H1 (cell line): ENCODE measurements at regions not wholly inside any gene's neighbourhood (a gene's known extent, or its start where the extent isn't known, plus 50 kb on each side); places are given as distances from the start of the nearest gene placed in this dataset.

ENCODE experiments used
- CTCF ChIA-PET: fragments of 300-600 bp; sonication (Branson Sonifier 250); formaldehyde crosslinking; loops from one replicate; lab custom pipeline; 2021; ENCODE audit not compliant: partially characterized antibody; lab: Charles Lee
- POLR2A ChIA-PET: fragments of 300-600 bp; sonication (Branson Sonifier 250); formaldehyde crosslinking; loops from one replicate; lab custom pipeline; 2021; ENCODE audit warnings: inconsistent platforms; ENCODE audit not compliant: partially characterized antibody; lab: Charles Lee
- DNase-seq, 2 experiments: peaks; one replicate each; pipeline versions ENCODE4 v3.0.0 to v3.0.0-alpha.2; 2010 to 2022; ENCODE audit warnings: low spot score in 2 of 2, low read depth in 1 of 2, mixed read lengths in 1 of 2
- FAIRE-seq: peaks from 2 replicates; lab custom pipeline; 2011; peaks lifted over from hg19 to GRCh38; lab: Jason Lieb, UNC
- H2AFZ ChIP-seq: 2 replicates; pipeline ENCODE4 v1.8.1; 2012; ENCODE audit warnings: low read length, inconsistent platforms
- H2AK5ac ChIP-seq: 2 replicates; pipeline ENCODE4 v1.6.1; 2013; ENCODE audit warnings: low read depth, low read length
- H2BK120ac ChIP-seq: replicated peaks from 2 replicates; pipeline ENCODE3; 2013; ENCODE audit warnings: low read depth, low read length, inconsistent platforms
- H2BK12ac ChIP-seq: 2 replicates; pipeline ENCODE4 v1.6.1; 2013; ENCODE audit warnings: low read depth, low read length
- H2BK15ac ChIP-seq: 2 replicates; pipeline ENCODE4 v1.6.1; 2013; ENCODE audit warnings: low read length
- H2BK20ac ChIP-seq: 2 replicates; pipeline ENCODE4 v1.6.1; 2013; ENCODE audit warnings: low read length
- H2BK5ac ChIP-seq: 2 replicates; pipeline ENCODE4 v1.6.1; 2013; ENCODE audit warnings: low read depth, low read length
- H3K14ac ChIP-seq: 2 replicates; pipeline ENCODE4 v1.6.1; 2013; ENCODE audit warnings: inconsistent platforms; ENCODE audit not compliant: insufficient read length
- H3K18ac ChIP-seq: 2 replicates; pipeline ENCODE4 v1.6.1; 2013; ENCODE audit warnings: low read length; ENCODE audit errors: extremely low read depth
- H3K23ac ChIP-seq: 2 replicates; pipeline ENCODE4 v1.6.1; 2013; ENCODE audit warnings: inconsistent platforms; ENCODE audit not compliant: insufficient read length
- H3K23me2 ChIP-seq: 2 replicates; pipeline ENCODE4 v1.6.1; 2013; ENCODE audit warnings: low read depth, low read length
- H3K27ac ChIP-seq: 2 replicates; pipeline ENCODE4 v1.6.1; 2011; ENCODE audit warnings: low read depth, low read length, inconsistent platforms
- H3K27me3 ChIP-seq, 4 experiments: replicated peaks in 1 of 4; 1 replicate in 1 of 4; 2 replicates in 3 of 4; pipeline versions ENCODE4 v1.6.1 to v1.8.1; 2011 to 2013; ENCODE audit warnings: low read length in 3 of 4, mild to moderate bottlenecking in 3 of 4, inconsistent platforms in 2 of 4, mixed read lengths in 2 of 4, moderate library complexity in 1 of 4; ENCODE audit not compliant: control insufficient read depth in 3 of 4, insufficient read depth in 3 of 4; ENCODE audit errors: extremely low read depth in 1 of 4
- H3K36me3 ChIP-seq, 4 experiments: 2 replicates each; pipeline versions ENCODE4 v1.6.1 to v1.8.1; 2011 to 2013; ENCODE audit warnings: mild to moderate bottlenecking in 4 of 4, low read length in 3 of 4, moderate library complexity in 2 of 4, control low read depth in 1 of 4, inconsistent platforms in 1 of 4; ENCODE audit not compliant: insufficient read depth in 4 of 4, control insufficient read depth in 2 of 4
- H3K4ac ChIP-seq: replicated peaks from 2 replicates; pipeline ENCODE3; 2013; ENCODE audit warnings: low read length, low read depth, mixed read lengths, inconsistent platforms; ENCODE audit not compliant: insufficient read length
- H3K4me1 ChIP-seq, 4 experiments: replicated peaks in 1 of 4; 1 replicate in 1 of 4; 2 replicates in 3 of 4; pipeline versions ENCODE4 v1.6.1 to v1.8.1; 2011 to 2013; ENCODE audit warnings: low read length in 3 of 4, inconsistent platforms in 2 of 4, mixed read lengths in 1 of 4; ENCODE audit not compliant: insufficient read depth in 4 of 4, control insufficient read depth in 3 of 4
- H3K4me2 ChIP-seq, 2 experiments: 2 replicates each; pipeline versions ENCODE4 v1.6.1 to v1.8.1; 2011 to 2013; ENCODE audit warnings: low read depth in 2 of 2, low read length in 2 of 2, control low read depth in 1 of 2, inconsistent platforms in 1 of 2, mild to moderate bottlenecking in 1 of 2; ENCODE audit not compliant: insufficient read depth in 1 of 2
- H3K4me3 ChIP-seq, 4 experiments: fragments of 200-600, 300-600 bp in 1 of 4; sonication (generic), shearing (Covaris generic), sonication (Bioruptor Twin) in 1 of 4; 2 replicates each; pipeline versions ENCODE4 v1.5.1 to v1.8.1; 2011 to 2016; ENCODE audit warnings: low read length in 4 of 4, low read depth in 3 of 4, control low read depth in 2 of 4, inconsistent platforms in 2 of 4, mild to moderate bottlenecking in 2 of 4, mixed read lengths in 1 of 4, moderate library complexity in 1 of 4; ENCODE audit not compliant: insufficient read depth in 2 of 4; ENCODE audit errors: extremely low read depth in 1 of 4
- H3K56ac ChIP-seq: replicated peaks from 2 replicates; pipeline ENCODE3; 2013; ENCODE audit warnings: low read depth, mild to moderate bottlenecking, mixed read lengths, low read length, inconsistent platforms; ENCODE audit not compliant: insufficient read length
- H3K79me1 ChIP-seq: 2 replicates; pipeline ENCODE4 v1.6.1; 2013; ENCODE audit warnings: low read depth, low read length, control low read depth
- H3K79me2 ChIP-seq, 2 experiments: 2 replicates each; pipeline versions ENCODE4 v1.6.1 to v1.8.1; 2012 to 2013; ENCODE audit warnings: low read length in 2 of 2, mild to moderate bottlenecking in 2 of 2, inconsistent platforms in 1 of 2; ENCODE audit not compliant: insufficient read depth in 2 of 2, control insufficient read depth in 1 of 2
- H3K9ac ChIP-seq, 4 experiments: replicated peaks in 1 of 4; 1 replicate in 1 of 4; 2 replicates in 3 of 4; pipeline versions ENCODE4 v1.6.1 to v1.8.1; 2011 to 2013; ENCODE audit warnings: low read depth in 3 of 4, low read length in 3 of 4, control low read depth in 2 of 4, mild to moderate bottlenecking in 2 of 4, moderate library complexity in 2 of 4, inconsistent platforms in 1 of 4; ENCODE audit errors: extremely low read depth in 1 of 4
- H3K9me3 ChIP-seq, 2 experiments: 2 replicates each; pipeline versions ENCODE4 v1.6.1 to v1.8.1; 2012 to 2013; ENCODE audit warnings: mild to moderate bottlenecking in 2 of 2, moderate library complexity in 2 of 2, control low read depth in 1 of 2, inconsistent platforms in 1 of 2, low read depth in 1 of 2, low read length in 1 of 2, mixed read lengths in 1 of 2; ENCODE audit not compliant: insufficient read depth in 2 of 2
- H4K20me1 ChIP-seq, 2 experiments: replicated peaks in 1 of 2; 2 replicates each; pipeline versions ENCODE3 to v1.8.1; 2011 to 2013; ENCODE audit warnings: inconsistent platforms in 2 of 2, low read length in 2 of 2, mild to moderate bottlenecking in 1 of 2; ENCODE audit not compliant: insufficient read depth in 2 of 2, control insufficient read depth in 1 of 2
- H4K5ac ChIP-seq: 2 replicates; pipeline ENCODE4 v1.6.1; 2013; ENCODE audit warnings: low read length, low read depth, mixed read lengths, inconsistent platforms; ENCODE audit not compliant: insufficient read length
- H4K8ac ChIP-seq: 2 replicates; pipeline ENCODE4 v1.8.0; 2013; ENCODE audit warnings: mild to moderate bottlenecking, moderate library complexity, low read length, inconsistent platforms; ENCODE audit not compliant: insufficient read depth; ENCODE audit errors: extremely low read depth
- H4K91ac ChIP-seq: replicated peaks from 2 replicates; pipeline ENCODE3; 2013; ENCODE audit warnings: low read length, mixed read lengths, inconsistent platforms; ENCODE audit not compliant: insufficient read length
- CEBPB ChIP-seq: IDR thresholded peaks from 2 replicates; pipeline ENCODE4 v1.6.1; 2012; ENCODE audit warnings: low read depth, low read length
- CHD1 ChIP-seq: IDR thresholded peaks from 2 replicates; pipeline ENCODE4 v1.6.1; 2012; ENCODE audit warnings: low read depth, low read length, improper control_type of control experiment
- EZH2 ChIP-seq: fragments of 200-600 bp; sonication (generic); IDR thresholded peaks from 2 replicates; pipeline ENCODE4 v1.7.1; 2012; ENCODE audit warnings: low read depth, mild to moderate bottlenecking, moderate library complexity, low read length, inconsistent platforms; ENCODE audit not compliant: severe bottlenecking
- HDAC6 ChIP-seq: IDR thresholded peaks from one replicate; pipeline ENCODE4 v1.7.1; 2012; ENCODE audit warnings: low read depth, mild to moderate bottlenecking, inconsistent platforms, low read length, moderate library complexity
- POLR2A ChIP-seq, 2 experiments: IDR thresholded peaks; 1 replicate in 1 of 2; 2 replicates in 1 of 2; pipeline ENCODE4 v1.6.1; 2011; ENCODE audit warnings: low read depth in 2 of 2, low read length in 2 of 2, mild to moderate bottlenecking in 2 of 2; ENCODE audit errors: control extremely low read depth in 1 of 2
- SAP30 ChIP-seq: fragments of 300-600 bp; sonication (generic); IDR thresholded peaks from 2 replicates; pipeline ENCODE4 v1.7.1; 2012; ENCODE audit warnings: low read length, moderate library complexity, mild to moderate bottlenecking, inconsistent platforms; ENCODE audit not compliant: insufficient read depth, insufficient replicate concordance
- ZNF274 ChIP-seq: IDR thresholded peaks from 2 replicates; pipeline ENCODE4 v1.7.0; 2012; ENCODE audit warnings: low read length, borderline replicate concordance; ENCODE audit errors: extremely low read depth
- WGBS, 2 experiments: shearing (Covaris generic) in 1 of 2; methylation state at CpG; one replicate each; pipeline versions ENCODE4 v1.1.6 to v1.1.7; 2013 to 2015; ENCODE audit warnings: low lambda C conversion rate in 2 of 2, mixed read lengths in 2 of 2, inconsistent platforms in 1 of 2, low coverage in 1 of 2, missing lambda C conversion rate in 1 of 2; ENCODE audit not compliant: insufficient replicate concordance in 2 of 2, insufficient coverage in 1 of 2, insufficient read length in 1 of 2; ENCODE audit errors: extremely low coverage in 1 of 2, missing lambda C conversion rate in 1 of 2; 5-methylcytosine and 5-hydroxymethylcytosine counted together
- TF ChIP-seq, protein P1 (sequence below), 3 experiments: IDR thresholded peaks; 1 replicate in 2 of 3; 2 replicates in 1 of 3; pipeline versions ENCODE4 v1.5.1 to v1.6.1; 2011; ENCODE audit warnings: low read length in 3 of 3, mild to moderate bottlenecking in 3 of 3, inconsistent platforms in 2 of 3, low read depth in 1 of 3, moderate library complexity in 1 of 3; ENCODE audit not compliant: insufficient read depth in 1 of 3; ENCODE audit errors: control extremely low read depth in 1 of 3
- TF ChIP-seq, protein P2 (sequence below): IDR thresholded peaks from 2 replicates; pipeline ENCODE4 v1.6.1; 2011; ENCODE audit warnings: low read depth, mild to moderate bottlenecking, low read length; ENCODE audit not compliant: insufficient read depth

DNA sequence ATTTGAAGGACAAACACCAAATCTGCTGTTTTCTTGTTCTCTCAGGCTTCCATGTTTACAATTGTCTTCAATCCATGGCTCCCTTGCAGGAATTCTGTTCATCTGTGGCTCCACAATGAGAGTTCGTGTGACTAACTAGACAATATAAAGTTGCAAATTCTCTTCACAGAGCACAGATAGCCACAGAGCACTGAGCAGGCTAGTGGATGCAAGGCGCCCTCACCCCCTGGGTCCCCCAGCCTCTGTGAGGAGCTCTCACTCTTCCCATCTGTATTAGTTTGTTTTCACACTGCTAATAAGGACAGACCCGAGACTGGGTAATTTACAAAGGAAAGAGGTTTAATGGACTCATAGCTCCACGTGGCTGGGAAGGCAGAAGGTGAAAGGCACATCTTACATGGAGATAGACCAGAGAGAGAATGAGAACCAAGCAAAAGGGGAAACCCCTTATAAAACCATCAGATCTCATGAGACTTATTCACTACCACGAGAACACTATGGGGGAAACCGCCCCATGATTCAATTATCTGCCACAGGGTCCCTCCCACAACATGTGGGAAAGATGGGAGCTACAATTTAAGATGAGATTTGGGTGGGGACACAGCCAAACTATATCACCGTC lies 82.5 kb upstream of the STX18 start:
- no peak overlapping the region for H2AK5ac ChIP-seq
- no peak overlapping the region for H3K23ac ChIP-seq
- H2AFZ ChIP-seq, result no peak overlapping the region
- no peak overlapping the region for H3K4me2 ChIP-seq
- TF ChIP-seq SAP30 (no peak), EZH2 (no peak), CEBPB (no peak), POLR2A (IDR thresholded peaks at IDR 0.05; ENCODE audit: control extremely low read depth in 1 of 2, low read depth in 2 of 2, low read length in 2 of 2) (no peak), ZNF274 (no peak), CHD1 (no peak), HDAC6 (no peak)
- TF ChIP-seq, protein P1, sequence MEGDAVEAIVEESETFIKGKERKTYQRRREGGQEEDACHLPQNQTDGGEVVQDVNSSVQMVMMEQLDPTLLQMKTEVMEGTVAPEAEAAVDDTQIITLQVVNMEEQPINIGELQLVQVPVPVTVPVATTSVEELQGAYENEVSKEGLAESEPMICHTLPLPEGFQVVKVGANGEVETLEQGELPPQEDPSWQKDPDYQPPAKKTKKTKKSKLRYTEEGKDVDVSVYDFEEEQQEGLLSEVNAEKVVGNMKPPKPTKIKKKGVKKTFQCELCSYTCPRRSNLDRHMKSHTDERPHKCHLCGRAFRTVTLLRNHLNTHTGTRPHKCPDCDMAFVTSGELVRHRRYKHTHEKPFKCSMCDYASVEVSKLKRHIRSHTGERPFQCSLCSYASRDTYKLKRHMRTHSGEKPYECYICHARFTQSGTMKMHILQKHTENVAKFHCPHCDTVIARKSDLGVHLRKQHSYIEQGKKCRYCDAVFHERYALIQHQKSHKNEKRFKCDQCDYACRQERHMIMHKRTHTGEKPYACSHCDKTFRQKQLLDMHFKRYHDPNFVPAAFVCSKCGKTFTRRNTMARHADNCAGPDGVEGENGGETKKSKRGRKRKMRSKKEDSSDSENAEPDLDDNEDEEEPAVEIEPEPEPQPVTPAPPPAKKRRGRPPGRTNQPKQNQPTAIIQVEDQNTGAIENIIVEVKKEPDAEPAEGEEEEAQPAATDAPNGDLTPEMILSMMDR (IDR thresholded peaks at IDR 0.05; ENCODE audit: control extremely low read depth in 1 of 3, insufficient read depth in 1 of 3, low read depth in 1 of 3, low read length in 3 of 3), result no peak
- TF ChIP-seq, protein P2, sequence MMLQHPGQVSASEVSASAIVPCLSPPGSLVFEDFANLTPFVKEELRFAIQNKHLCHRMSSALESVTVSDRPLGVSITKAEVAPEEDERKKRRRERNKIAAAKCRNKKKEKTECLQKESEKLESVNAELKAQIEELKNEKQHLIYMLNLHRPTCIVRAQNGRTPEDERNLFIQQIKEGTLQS, result no peak
- TF ChIP-seq, all 59 proteins: peak for 0
- H3K79me1 ChIP-seq, result no peaks in the 10 kb centered on the region; the same call in 1 of the 2 replicates
- no peaks in the 10 kb centered on the region for H3K79me2 ChIP-seq
- no peak overlapping the region for H2BK15ac ChIP-seq
- no peak overlapping the region for H2BK5ac ChIP-seq
- no peak overlapping the region for H3K27ac ChIP-seq
- H3K27me3 ChIP-seq, result no peaks in the 10 kb centered on the region
- no peak overlapping the region for H3K9ac ChIP-seq
- H3K23me2 ChIP-seq, result no peaks in the 10 kb centered on the region
- peaks cover 0 to 6% (median 0%) of the 10 kb centered on the region in 4 experiments; a peak in 3 of 7 replicates for H3K4me1 ChIP-seq
- no peak overlapping the region for H2BK20ac ChIP-seq
- no peak overlapping the region for H2BK12ac ChIP-seq
- no peak overlapping the region for H3K18ac ChIP-seq
- peaks cover 0 to 3% of the 10 kb centered on the region in 2 experiments for H4K20me1 ChIP-seq
- no peak overlapping the region for H2BK120ac ChIP-seq
- H3K56ac ChIP-seq, result no peak overlapping the region
- no peak overlapping the region for H4K8ac ChIP-seq
- no peak overlapping the region for H3K4ac ChIP-seq
- no peak for DNase-seq
- POLR2A ChIA-PET, result no interaction called here
- 84% methylated on average over 7 of the region's 7 CpGs; no CpG with 5 or more reads in 1 of the 2 experiments for WGBS, 2 experiments
- no peaks in the 10 kb centered on the region for H3K36me3 ChIP-seq
- FAIRE-seq, result no peak
- CTCF ChIA-PET, result interaction anchor here (1.0 to 3.5 kb wide), 5 partner anchors 11 to 48 kb away, joined by 3 to 12 read pairs (median 3); no protein-coding TSS in a partner anchor
- no peak overlapping the region for H3K4me3 ChIP-seq
- no peak overlapping the region for H3K14ac ChIP-seq
- H3K9me3 ChIP-seq, result no peaks in the 10 kb centered on the region
- H4K5ac ChIP-seq, result no peak overlapping the region
- H4K91ac ChIP-seq, result no peak overlapping the region
